Fibroblast of the conjunctiva (primary cell): ENCODE measurements at regions not wholly inside any gene's neighbourhood (a gene's known extent, or its start where the extent isn't known, plus 50 kb on each side); places are given as distances from the start of the nearest gene placed in this dataset.
"Not testable (repeated sequence)": the region's sequence is repeated elsewhere in the genome, so short reads cannot be mapped to it uniquely, and the experiment has no call there.

Experiments
- DNase-seq: peaks from one replicate; pipeline ENCODE4 v3.0.0-alpha.2; 2010; ENCODE audit warnings: low read depth

GRCh38 chr11:15300341-15300740 is 185.6 kb downstream of the INSC start:
- no peak for DNase-seq

GRCh38 chr11:15307619-15308024 is 192.9 kb downstream of the INSC start:
- DNase-seq = no peak

- no peak for DNase-seq
Measured at GRCh38 chr11:15308840-15309239, 194.1 kb downstream of the INSC start.

- no peak for DNase-seq
Measured at GRCh38 chr11:15309296-15309695, 194.6 kb downstream of the INSC start.

GRCh38 chr11:15313862-15314261 is 199.1 kb downstream of the INSC start:
- no peak for DNase-seq

- no peak for DNase-seq
Measured at GRCh38 chr11:15318814-15319213, 204.1 kb downstream of the INSC start.

GRCh38 chr11:15326520-15326919 is 211.8 kb downstream of the INSC start:
- no peak for DNase-seq

- DNase-seq = no peak
Measured at GRCh38 chr11:15327786-15328231, 213.1 kb downstream of the INSC start.

GRCh38 chr11:15333407-15333806 is 218.7 kb downstream of the INSC start:
- no peak for DNase-seq

GRCh38 chr11:15334766-15335165 is 220.0 kb downstream of the INSC start:
- DNase-seq = no peak

- DNase-seq = no peak
Measured at GRCh38 chr11:15336021-15336420, 221.3 kb downstream of the INSC start.

- no peak for DNase-seq
Measured at GRCh38 chr11:15339302-15339701, 224.6 kb downstream of the INSC start.

GRCh38 chr11:15341587-15341986 is 226.9 kb downstream of the INSC start:
- no peak for DNase-seq

GRCh38 chr11:15342163-15342562 is 227.4 kb downstream of the INSC start:
- no peak for DNase-seq

- no peak for DNase-seq
Measured at GRCh38 chr11:15346907-15347306, 232.2 kb downstream of the INSC start.

GRCh38 chr11:15347969-15348734 is 233.4 kb downstream of the INSC start:
- DNase-seq = no peak

GRCh38 chr11:15349413-15349812 is 234.7 kb downstream of the INSC start:
- DNase-seq = no peak

- no peak for DNase-seq
Measured at GRCh38 chr11:15361316-15361715, 246.6 kb downstream of the INSC start.

- not testable (repeated sequence) for DNase-seq
Measured at GRCh38 chr11:15365286-15365685, 250.6 kb downstream of the INSC start.

- DNase-seq = no peak
Measured at GRCh38 chr11:15367695-15368094, 253.0 kb downstream of the INSC start.

GRCh38 chr11:15370495-15371147 is 255.9 kb downstream of the INSC start:
- no peak for DNase-seq

GRCh38 chr11:15371533-15371932 is 256.8 kb downstream of the INSC start:
- DNase-seq = no peak

- no peak for DNase-seq
Measured at GRCh38 chr11:15374418-15374817, 259.7 kb downstream of the INSC start.

- DNase-seq = no peak
Measured at GRCh38 chr11:15378941-15379340, 264.2 kb downstream of the INSC start.
